ENCODE measurements at regions not wholly inside any gene's neighbourhood (a gene's known extent, or its start where the extent isn't known, plus 50 kb on each side); places are given as distances from the start of the nearest gene placed in this dataset.
"Not testable (repeated sequence)": the region's sequence is repeated elsewhere in the genome, so short reads cannot be mapped to it uniquely, and the experiment has no call there.

GRCh38 chr2:71922091-71922490 is 225.6 kb downstream of the CYP26B1 start:
- no peak overlapping the region for H3K4me3 ChIP-seq (ENCODE audit: low read length in 2 of 2)
- DNase-seq: no peak
- no peak for ATAC-seq (ENCODE audit: low FRiP score)
- WGBS, 2 donors: 93 to 94% methylated on average over 2 of the region's 2 CpGs
- intact Hi-C loops (cut with DNase I): loop anchor here (5.0 to 10.0 kb wide), 4 partner anchors 75 to 660 kb away; no protein-coding TSS in a partner anchor
- H3K27me3 ChIP-seq (ENCODE audit: control insufficient read depth in 1 of 2, insufficient read depth in 2 of 2, low read length in 1 of 2): no peaks in the 10 kb centered on the region
- peaks cover 2% of the 10 kb centered on the region for H3K9me3 ChIP-seq (ENCODE audit: control insufficient read depth, low read length)
- H3K36me3 ChIP-seq (ENCODE audit: control insufficient read depth in 1 of 2, insufficient read depth in 2 of 2, low read length in 1 of 2): no peaks in the 10 kb centered on the region
- H3K4me1 ChIP-seq (ENCODE audit: control insufficient read depth in 1 of 2, insufficient read depth in 2 of 2, low read length in 2 of 2): no peaks in the 10 kb centered on the region
- H3K27ac ChIP-seq (ENCODE audit: low read depth in 1 of 2, low read length in 2 of 2): no peak overlapping the region

GRCh38 chr2:71920819-71921218 is 226.8 kb downstream of the CYP26B1 start:
- not testable (repeated sequence) for ATAC-seq (ENCODE audit: low FRiP score); H3K9me3 ChIP-seq (ENCODE audit: control insufficient read depth, low read length); H3K4me1 ChIP-seq (ENCODE audit: control insufficient read depth in 1 of 2, insufficient read depth in 2 of 2, low read length in 2 of 2); H3K36me3 ChIP-seq (ENCODE audit: control insufficient read depth in 1 of 2, insufficient read depth in 2 of 2, low read length in 1 of 2); H3K4me3 ChIP-seq (ENCODE audit: low read length in 2 of 2); H3K27ac ChIP-seq (ENCODE audit: low read depth in 1 of 2, low read length in 2 of 2); DNase-seq; H3K27me3 ChIP-seq (ENCODE audit: control insufficient read depth in 1 of 2, insufficient read depth in 2 of 2, low read length in 1 of 2)
- intact Hi-C loops (cut with DNase I): loop anchor here (5.0 to 10.0 kb wide), 4 partner anchors 76 to 661 kb away; no protein-coding TSS in a partner anchor
- WGBS, 2 donors: 85 to 87% methylated on average over 5 of the region's 5 CpGs

GRCh38 chr2:71919708-71920107 is 228.0 kb downstream of the CYP26B1 start:
- H3K27me3 ChIP-seq (ENCODE audit: control insufficient read depth in 1 of 2, insufficient read depth in 2 of 2, low read length in 1 of 2): no peaks in the 10 kb centered on the region
- no peak for DNase-seq
- no peak overlapping the region for H3K4me3 ChIP-seq (ENCODE audit: low read length in 2 of 2)
- no peaks in the 10 kb centered on the region for H3K4me1 ChIP-seq (ENCODE audit: control insufficient read depth in 1 of 2, insufficient read depth in 2 of 2, low read length in 2 of 2)
- no peaks in the 10 kb centered on the region for H3K36me3 ChIP-seq (ENCODE audit: control insufficient read depth in 1 of 2, insufficient read depth in 2 of 2, low read length in 1 of 2)
- intact Hi-C loops (cut with DNase I): loop anchor here (5.0 to 10.0 kb wide), 4 partner anchors 78 to 663 kb away; no protein-coding TSS in a partner anchor
- ATAC-seq (ENCODE audit: low FRiP score): no peak
- peaks cover 2% of the 10 kb centered on the region for H3K9me3 ChIP-seq (ENCODE audit: control insufficient read depth, low read length)
- H3K27ac ChIP-seq (ENCODE audit: low read depth in 1 of 2, low read length in 2 of 2): no peak overlapping the region

- H3K9me3 ChIP-seq (ENCODE audit: control insufficient read depth, low read length): peaks cover 4% of the 10 kb centered on the region
- H3K36me3 ChIP-seq (ENCODE audit: control insufficient read depth in 1 of 2, insufficient read depth in 2 of 2, low read length in 1 of 2): no peaks in the 10 kb centered on the region
- WGBS, 2 donors: 82 to 89% methylated on average over 1 of the region's 1 CpG
- no peaks in the 10 kb centered on the region for H3K27me3 ChIP-seq (ENCODE audit: control insufficient read depth in 1 of 2, insufficient read depth in 2 of 2, low read length in 1 of 2)
- H3K4me1 ChIP-seq (ENCODE audit: control insufficient read depth in 1 of 2, insufficient read depth in 2 of 2, low read length in 2 of 2): no peaks in the 10 kb centered on the region
- H3K27ac ChIP-seq (ENCODE audit: low read depth in 1 of 2, low read length in 2 of 2): no peak overlapping the region
- DNase-seq (no peak), ATAC-seq (ENCODE audit: low FRiP score) (no peak)
- intact Hi-C loops (cut with DNase I): no loop called here
- no peak overlapping the region for H3K4me3 ChIP-seq (ENCODE audit: low read length in 2 of 2)
Measured at GRCh38 chr2:71910277-71910676, 237.4 kb downstream of the CYP26B1 start.

GRCh38 chr2:71908798-71909197 is 238.9 kb downstream of the CYP26B1 start:
- intact Hi-C loops (cut with DNase I): no loop called here
- H3K27ac ChIP-seq (ENCODE audit: low read depth in 1 of 2, low read length in 2 of 2): no peak overlapping the region
- no peaks in the 10 kb centered on the region for H3K36me3 ChIP-seq (ENCODE audit: control insufficient read depth in 1 of 2, insufficient read depth in 2 of 2, low read length in 1 of 2)
- no peak for DNase-seq
- no peak overlapping the region for H3K4me3 ChIP-seq (ENCODE audit: low read length in 2 of 2)
- no peaks in the 10 kb centered on the region for H3K4me1 ChIP-seq (ENCODE audit: control insufficient read depth in 1 of 2, insufficient read depth in 2 of 2, low read length in 2 of 2)
- peaks cover 4% of the 10 kb centered on the region for H3K9me3 ChIP-seq (ENCODE audit: control insufficient read depth, low read length)
- 84 to 89% methylated on average over 1 of the region's 1 CpG for WGBS, 2 donors
- no peaks in the 10 kb centered on the region for H3K27me3 ChIP-seq (ENCODE audit: control insufficient read depth in 1 of 2, insufficient read depth in 2 of 2, low read length in 1 of 2)
- no peak for ATAC-seq (ENCODE audit: low FRiP score)

GRCh38 chr2:71907503-71907902 is 240.2 kb downstream of the CYP26B1 start:
- Histone ChIP-seq H3K36me3 (ENCODE audit: control insufficient read depth in 1 of 2, insufficient read depth in 2 of 2, low read length in 1 of 2) (no peaks in the 10 kb centered on the region), H3K27me3 (ENCODE audit: control insufficient read depth in 1 of 2, insufficient read depth in 2 of 2, low read length in 1 of 2) (no peaks in the 10 kb centered on the region), H3K4me1 (ENCODE audit: control insufficient read depth in 1 of 2, insufficient read depth in 2 of 2, low read length in 2 of 2) (no peaks in the 10 kb centered on the region), H3K9me3 (ENCODE audit: control insufficient read depth, low read length) (peaks cover 4% of the 10 kb centered on the region), H3K27ac (ENCODE audit: low read depth in 1 of 2, low read length in 2 of 2) (no peak overlapping the region), H3K4me3 (ENCODE audit: low read length in 2 of 2) (no peak overlapping the region)
- DNase-seq (no peak), ATAC-seq (ENCODE audit: low FRiP score) (no peak)
- intact Hi-C loops (cut with DNase I): no loop called here
- WGBS, 2 donors: 85 to 86% methylated on average over 3 of the region's 3 CpGs

- DNase-seq (no peak), ATAC-seq (ENCODE audit: low FRiP score) (no peak)
- Histone ChIP-seq H3K9me3 (ENCODE audit: control insufficient read depth, low read length) (peaks cover 4% of the 10 kb centered on the region), H3K27ac (ENCODE audit: low read depth in 1 of 2, low read length in 2 of 2) (no peak overlapping the region), H3K27me3 (ENCODE audit: control insufficient read depth in 1 of 2, insufficient read depth in 2 of 2, low read length in 1 of 2) (no peaks in the 10 kb centered on the region), H3K36me3 (ENCODE audit: control insufficient read depth in 1 of 2, insufficient read depth in 2 of 2, low read length in 1 of 2) (no peaks in the 10 kb centered on the region), H3K4me3 (ENCODE audit: low read length in 2 of 2) (no peak overlapping the region), H3K4me1 (ENCODE audit: control insufficient read depth in 1 of 2, insufficient read depth in 2 of 2, low read length in 2 of 2) (no peaks in the 10 kb centered on the region)
- intact Hi-C loops (cut with DNase I): no loop called here
- 90 to 93% methylated on average over 2 of the region's 2 CpGs for WGBS, 2 donors
Measured at GRCh38 chr2:71906357-71906973, 241.2 kb downstream of the CYP26B1 start.

GRCh38 chr2:71905205-71905604 is 242.5 kb downstream of the CYP26B1 start:
- Histone ChIP-seq H3K4me1 (ENCODE audit: control insufficient read depth in 1 of 2, insufficient read depth in 2 of 2, low read length in 2 of 2) (no peaks in the 10 kb centered on the region), H3K9me3 (ENCODE audit: control insufficient read depth, low read length) (peaks cover 1% of the 10 kb centered on the region), H3K27ac (ENCODE audit: low read depth in 1 of 2, low read length in 2 of 2) (no peak overlapping the region), H3K36me3 (ENCODE audit: control insufficient read depth in 1 of 2, insufficient read depth in 2 of 2, low read length in 1 of 2) (no peaks in the 10 kb centered on the region), H3K27me3 (ENCODE audit: control insufficient read depth in 1 of 2, insufficient read depth in 2 of 2, low read length in 1 of 2) (no peaks in the 10 kb centered on the region), H3K4me3 (ENCODE audit: low read length in 2 of 2) (no peak overlapping the region)
- ATAC-seq (ENCODE audit: low FRiP score): no peak
- intact Hi-C loops (cut with DNase I): no loop called here
- DNase-seq: no peak
- 75 to 78% methylated on average over 3 of the region's 3 CpGs for WGBS, 2 donors

GRCh38 chr2:71903841-71904240 is 243.8 kb downstream of the CYP26B1 start:
- no peak for ATAC-seq (ENCODE audit: low FRiP score)
- WGBS, 2 donors: 82 to 88% methylated on average over 1 of the region's 1 CpG

More at GRCh38 chr2:71903841-71904240, 243.8 kb downstream of the CYP26B1 start:
- Histone ChIP-seq H3K27me3 (ENCODE audit: control insufficient read depth in 1 of 2, insufficient read depth in 2 of 2, low read length in 1 of 2) (no peaks in the 10 kb centered on the region), H3K36me3 (ENCODE audit: control insufficient read depth in 1 of 2, insufficient read depth in 2 of 2, low read length in 1 of 2) (no peaks in the 10 kb centered on the region), H3K27ac (ENCODE audit: low read depth in 1 of 2, low read length in 2 of 2) (no peak overlapping the region), H3K4me1 (ENCODE audit: control insufficient read depth in 1 of 2, insufficient read depth in 2 of 2, low read length in 2 of 2) (no peaks in the 10 kb centered on the region), H3K4me3 (ENCODE audit: low read length in 2 of 2) (no peak overlapping the region), H3K9me3 (ENCODE audit: control insufficient read depth, low read length) (no peaks in the 10 kb centered on the region)
- no peak for DNase-seq
- intact Hi-C loops (cut with DNase I): no loop called here
